ENCODE measurements at regions not wholly inside any gene's neighbourhood (a gene's known extent, or its start where the extent isn't known, plus 50 kb on each side); places are given as distances from the start of the nearest gene placed in this dataset.

GRCh38 chr2:579961-580360 lies 97.2 kb downstream of the TMEM18 start:
- no peak overlapping the region for H3K9ac ChIP-seq (replicated peaks; ENCODE audit: extremely low read depth, insufficient read depth, low read length)
- no peak overlapping the region for H3K27ac ChIP-seq (ENCODE audit: insufficient read depth, low read depth, low read length)
- dilution Hi-C loops (cut with MboI; ENCODE audit: extremely low pct_ligation_motif_present, low sequenced_read_pairs) (no loop called here), intact Hi-C loops (cut with micrococcal nuclease) (no loop called here)
- no peak for FAIRE-seq
- no peak for DNase-seq (ENCODE audit: low read depth, low spot score)
- CTCF ChIA-PET, result no interaction called here
- H4K20me1 ChIP-seq (replicated peaks; ENCODE audit: control insufficient read depth, extremely low read depth, insufficient read depth, low read length), result no peaks in the 10 kb centered on the region
- BruUV-seq (replicated peaks), result no TSS peak
- POLR2A ChIA-PET, result no interaction called here
- no peak for TF ChIP-seq MAX (IDR thresholded peaks at IDR 0.05; ENCODE audit: insufficient read depth, insufficient read length)
- no peak for TF ChIP-seq POLR2AphosphoS5 (IDR thresholded peaks at IDR 0.05; ENCODE audit: insufficient read depth, low read depth, low read length)
- no peak for TF ChIP-seq CTCF (IDR thresholded peaks at IDR 0.05; ENCODE audit: extremely low read depth in 1 of 2, insufficient read depth in 1 of 2, low read depth in 1 of 2, low read length in 2 of 2)
- no peak for TF ChIP-seq JUN (IDR thresholded peaks at IDR 0.05; ENCODE audit: borderline replicate concordance, insufficient read depth, insufficient read length, low read depth)
- TF ChIP-seq FOS (IDR thresholded peaks at IDR 0.05; ENCODE audit: borderline replicate concordance, insufficient read depth, low read length), result no peak
- no peak for TF ChIP-seq POLR2A (IDR thresholded peaks at IDR 0.05; ENCODE audit: low read depth, low read length)
- TF ChIP-seq MYC (IDR thresholded peaks at IDR 0.05; ENCODE audit: low read depth, low read length), result no peak
- TF ChIP-seq GATA2 (IDR thresholded peaks at IDR 0.05; ENCODE audit: insufficient read depth, insufficient read length, low read depth, low read length), result no peak
- no peak for TF ChIP-seq EZH2 (IDR thresholded peaks at IDR 0.05; ENCODE audit: borderline replicate concordance, low read depth, low read length, severe bottlenecking)
- no peak overlapping the region for H3K4me3 ChIP-seq (replicated peaks in 1 of 3; ENCODE audit: insufficient read depth in 1 of 3, low read depth in 1 of 3, low read length in 3 of 3)
- no peaks in the 10 kb centered on the region for H3K27me3 ChIP-seq (ENCODE audit: control insufficient read depth in 2 of 2, insufficient read depth in 2 of 2, low read length in 2 of 2)
- H3K36me3 ChIP-seq (ENCODE audit: control insufficient read depth in 2 of 2, extremely low read depth in 1 of 2, insufficient read depth in 2 of 2, low read length in 2 of 2), result no peaks in the 10 kb centered on the region
- no peaks in the 10 kb centered on the region for H3K4me1 ChIP-seq (ENCODE audit: control insufficient read depth, extremely low read depth, insufficient read depth, low read length)
- H3K9me3 ChIP-seq (replicated peaks; ENCODE audit: control insufficient read depth, insufficient read depth, low read length), result no peaks in the 10 kb centered on the region
- H3K9me1 ChIP-seq (replicated peaks; ENCODE audit: control insufficient read depth, extremely low read depth, insufficient read depth, low read length), result no peaks in the 10 kb centered on the region
- H3K79me2 ChIP-seq (ENCODE audit: control insufficient read depth, insufficient read depth, low read length), result no peaks in the 10 kb centered on the region
- no peak overlapping the region for H2AFZ ChIP-seq (ENCODE audit: low read depth, low read length)
- no peak overlapping the region for H3K4me2 ChIP-seq (ENCODE audit: insufficient read depth, low read length)

Measured in endothelial cell of umbilical vein (primary cell).